ENCODE measurements at regions not wholly inside any gene's neighbourhood (a gene's known extent, or its start where the extent isn't known, plus 50 kb on each side); places are given as distances from the start of the nearest gene placed in this dataset.

DNA sequence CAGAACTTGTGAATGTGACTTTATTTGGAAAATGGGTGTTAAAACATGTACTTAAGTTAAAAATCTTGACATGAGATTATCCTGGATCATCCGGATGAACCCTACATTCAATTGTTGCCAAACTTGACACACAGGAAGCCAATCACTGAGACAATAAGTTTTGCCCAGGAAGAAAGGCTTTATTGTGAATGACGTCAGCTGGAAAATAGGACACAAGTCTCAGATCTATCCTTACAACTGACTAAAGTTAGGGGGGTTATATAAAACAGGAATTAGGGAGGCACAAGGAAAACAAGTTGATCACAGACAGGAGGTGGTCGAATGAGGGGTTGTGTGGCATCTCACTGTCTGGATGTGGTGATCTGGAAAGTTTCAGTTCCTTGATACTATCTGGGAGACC, 126.9 kb downstream of the TTC8 start:
- DNase-seq (no peak), ATAC-seq (ENCODE audit: low read depth) (no peak)
- no peak overlapping the region for H3K4me2 ChIP-seq (replicated peaks; ENCODE audit: low read depth, low read length, poor library complexity, severe bottlenecking)
- no peak overlapping the region for H2AFZ ChIP-seq (ENCODE audit: insufficient read depth, low read depth, low read length, poor library complexity, severe bottlenecking)
- ChIA-PET CTCF (no interaction called here), POLR2A (no interaction called here)
- Mint-ChIP-seq H3K4me3 (no peak overlapping the region), H3K4me1 (no peaks in the 10 kb centered on the region), H3K27me3 (peaks cover 4% of the 10 kb centered on the region), H3K9me3 (ENCODE audit: insufficient read depth) (peaks cover 15% of the 10 kb centered on the region), H3K27ac (no peak overlapping the region)
- peaks cover 2 to 22% (median 13%) of the 10 kb centered on the region in 3 donors for H3K9me3 ChIP-seq (ENCODE audit: control extremely low read depth in 1 of 3, control insufficient read depth in 2 of 3, insufficient read depth in 1 of 3, low read length in 2 of 3)
- no peak overlapping the region for H3K27ac ChIP-seq (ENCODE audit: low read length in 2 of 2)
- no peak overlapping the region for H3K9ac ChIP-seq (ENCODE audit: low read length)
- H3K27me3 ChIP-seq (replicated peaks in 1 of 4; ENCODE audit: control extremely low read depth in 1 of 4, control insufficient read depth in 3 of 4, insufficient read depth in 4 of 4, low read length in 3 of 4) = peaks cover 0 to under 1% (median 0%) of the 10 kb centered on the region in 4 experiments
- TF ChIP-seq, protein P1, sequence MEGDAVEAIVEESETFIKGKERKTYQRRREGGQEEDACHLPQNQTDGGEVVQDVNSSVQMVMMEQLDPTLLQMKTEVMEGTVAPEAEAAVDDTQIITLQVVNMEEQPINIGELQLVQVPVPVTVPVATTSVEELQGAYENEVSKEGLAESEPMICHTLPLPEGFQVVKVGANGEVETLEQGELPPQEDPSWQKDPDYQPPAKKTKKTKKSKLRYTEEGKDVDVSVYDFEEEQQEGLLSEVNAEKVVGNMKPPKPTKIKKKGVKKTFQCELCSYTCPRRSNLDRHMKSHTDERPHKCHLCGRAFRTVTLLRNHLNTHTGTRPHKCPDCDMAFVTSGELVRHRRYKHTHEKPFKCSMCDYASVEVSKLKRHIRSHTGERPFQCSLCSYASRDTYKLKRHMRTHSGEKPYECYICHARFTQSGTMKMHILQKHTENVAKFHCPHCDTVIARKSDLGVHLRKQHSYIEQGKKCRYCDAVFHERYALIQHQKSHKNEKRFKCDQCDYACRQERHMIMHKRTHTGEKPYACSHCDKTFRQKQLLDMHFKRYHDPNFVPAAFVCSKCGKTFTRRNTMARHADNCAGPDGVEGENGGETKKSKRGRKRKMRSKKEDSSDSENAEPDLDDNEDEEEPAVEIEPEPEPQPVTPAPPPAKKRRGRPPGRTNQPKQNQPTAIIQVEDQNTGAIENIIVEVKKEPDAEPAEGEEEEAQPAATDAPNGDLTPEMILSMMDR (IDR thresholded peaks at IDR 0.05) = no peak
- no peak for TF ChIP-seq EZH2 (IDR thresholded peaks at IDR 0.05; ENCODE audit: borderline replicate concordance, insufficient read depth, low read depth, low read length, poor library complexity, severe bottlenecking)
- intact Hi-C loops (cut with micrococcal nuclease) = no loop called here
- no peaks in the 10 kb centered on the region for H3K36me3 ChIP-seq (replicated peaks in 1 of 2; ENCODE audit: control extremely low read depth in 1 of 2, control insufficient read depth in 1 of 2, extremely low read depth in 1 of 2, insufficient read depth in 2 of 2, low read length in 1 of 2)
- 29% methylated on average over 1 of the region's 3 CpGs for WGBS (ENCODE audit: insufficient coverage)
- H4K20me1 ChIP-seq (ENCODE audit: control insufficient read depth, insufficient read depth, low read length, poor library complexity, severe bottlenecking) = no peaks in the 10 kb centered on the region
- no peaks in the 10 kb centered on the region for H3K79me2 ChIP-seq (ENCODE audit: control insufficient read depth, insufficient read depth, low read length)
- no peak overlapping the region for H3K4me3 ChIP-seq (ENCODE audit: control extremely low read depth in 1 of 5, extremely low read depth in 1 of 5, insufficient read depth in 1 of 5, low read depth in 2 of 5, low read length in 4 of 5)
- no peaks in the 10 kb centered on the region for H3K4me1 ChIP-seq (ENCODE audit: control insufficient read depth in 2 of 2, insufficient read depth in 2 of 2, low read length in 2 of 2)

DNA sequence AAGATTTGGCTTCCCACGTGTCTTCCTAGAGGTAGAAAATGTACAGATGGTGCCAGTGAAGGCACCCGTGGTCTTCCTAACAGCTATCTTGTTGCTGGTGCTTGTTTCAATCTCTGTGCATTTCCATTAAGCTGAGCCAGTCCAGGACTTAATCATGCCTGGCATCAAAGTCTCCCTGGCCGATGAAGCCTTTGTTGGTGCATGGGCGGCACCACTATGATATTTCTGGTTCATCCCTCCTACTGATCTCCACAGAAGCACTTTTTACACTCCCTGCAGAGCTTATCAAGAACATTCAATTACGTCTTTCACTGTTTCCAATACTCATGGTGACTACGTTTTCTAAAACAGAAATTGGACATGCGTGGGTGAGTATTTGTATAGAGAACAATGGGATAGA, 128.4 kb downstream of the TTC8 start:
- POLR2A ChIA-PET = no interaction called here

More for the DNA sequence above, 128.4 kb downstream of the TTC8 start:
- WGBS (ENCODE audit: insufficient coverage) = 86% methylated on average over 4 of the region's 7 CpGs
- ATAC-seq (ENCODE audit: low read depth) (no peak), DNase-seq (no peak)
- no peak overlapping the region for H3K27ac Mint-ChIP-seq
- no peak for TF ChIP-seq EZH2 (IDR thresholded peaks at IDR 0.05; ENCODE audit: borderline replicate concordance, insufficient read depth, low read depth, low read length, poor library complexity, severe bottlenecking)
- TF ChIP-seq, protein P1 (IDR thresholded peaks at IDR 0.05) = no peak
- H3K4me3 Mint-ChIP-seq = no peak overlapping the region
- H3K27me3 ChIP-seq (replicated peaks in 1 of 4; ENCODE audit: control extremely low read depth in 1 of 4, control insufficient read depth in 3 of 4, insufficient read depth in 4 of 4, low read length in 3 of 4) = no peaks in the 10 kb centered on the region
- H2AFZ ChIP-seq (ENCODE audit: insufficient read depth, low read depth, low read length, poor library complexity, severe bottlenecking) = no peak overlapping the region
- H3K4me3 ChIP-seq (ENCODE audit: control extremely low read depth in 1 of 5, extremely low read depth in 1 of 5, insufficient read depth in 1 of 5, low read depth in 2 of 5, low read length in 4 of 5) = no peak overlapping the region
- no peak overlapping the region for H3K4me2 ChIP-seq (replicated peaks; ENCODE audit: low read depth, low read length, poor library complexity, severe bottlenecking)
- H4K20me1 ChIP-seq (ENCODE audit: control insufficient read depth, insufficient read depth, low read length, poor library complexity, severe bottlenecking) = no peaks in the 10 kb centered on the region
- no peak overlapping the region for H3K27ac ChIP-seq (ENCODE audit: low read length in 2 of 2)
- H3K27me3 Mint-ChIP-seq = peaks cover 10% of the 10 kb centered on the region
- peaks cover 15% of the 10 kb centered on the region for H3K9me3 Mint-ChIP-seq (ENCODE audit: insufficient read depth)
- CTCF ChIA-PET = no interaction called here
- H3K9me3 ChIP-seq (ENCODE audit: control extremely low read depth in 1 of 3, control insufficient read depth in 2 of 3, insufficient read depth in 1 of 3, low read length in 2 of 3) = peaks cover 2 to 22% (median 13%) of the 10 kb centered on the region in 3 donors
- H3K4me1 Mint-ChIP-seq = no peaks in the 10 kb centered on the region
- H3K79me2 ChIP-seq (ENCODE audit: control insufficient read depth, insufficient read depth, low read length) = no peaks in the 10 kb centered on the region
- no peaks in the 10 kb centered on the region for H3K4me1 ChIP-seq (ENCODE audit: control insufficient read depth in 2 of 2, insufficient read depth in 2 of 2, low read length in 2 of 2)
- no peaks in the 10 kb centered on the region for H3K36me3 ChIP-seq (replicated peaks in 1 of 2; ENCODE audit: control extremely low read depth in 1 of 2, control insufficient read depth in 1 of 2, extremely low read depth in 1 of 2, insufficient read depth in 2 of 2, low read length in 1 of 2)
- no peak overlapping the region for H3K9ac ChIP-seq (ENCODE audit: low read length)
- intact Hi-C loops (cut with micrococcal nuclease) = no loop called here

All from B cell (primary cell).